ENCODE measurements at regions not wholly inside any gene's neighbourhood (a gene's known extent, or its start where the extent isn't known, plus 50 kb on each side); places are given as distances from the start of the nearest gene placed in this dataset.
A peak's percentile ranks its signal among the peaks of the same experiment; 100 is the strongest.

DNA sequence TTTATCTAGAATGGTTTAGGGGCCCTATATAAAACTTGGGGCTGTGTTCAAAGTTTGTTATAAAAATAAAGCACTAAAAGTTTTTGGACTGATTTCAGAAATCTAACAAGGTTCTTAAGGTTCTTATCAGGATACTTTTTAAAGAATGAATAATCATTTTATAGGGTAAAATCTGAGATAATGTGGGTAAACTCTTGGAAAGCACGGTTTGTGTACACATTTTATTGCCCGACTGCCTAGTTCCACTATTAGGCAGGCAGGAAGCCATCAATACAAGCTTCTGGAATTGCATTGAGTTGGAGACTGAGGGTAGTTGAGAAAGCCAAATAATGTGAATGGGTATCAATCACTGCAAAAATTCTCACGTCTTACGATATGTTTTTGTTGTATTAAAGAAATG, 331.0 kb upstream of the PITX2 start:
- TF ChIP-seq, protein P1, sequence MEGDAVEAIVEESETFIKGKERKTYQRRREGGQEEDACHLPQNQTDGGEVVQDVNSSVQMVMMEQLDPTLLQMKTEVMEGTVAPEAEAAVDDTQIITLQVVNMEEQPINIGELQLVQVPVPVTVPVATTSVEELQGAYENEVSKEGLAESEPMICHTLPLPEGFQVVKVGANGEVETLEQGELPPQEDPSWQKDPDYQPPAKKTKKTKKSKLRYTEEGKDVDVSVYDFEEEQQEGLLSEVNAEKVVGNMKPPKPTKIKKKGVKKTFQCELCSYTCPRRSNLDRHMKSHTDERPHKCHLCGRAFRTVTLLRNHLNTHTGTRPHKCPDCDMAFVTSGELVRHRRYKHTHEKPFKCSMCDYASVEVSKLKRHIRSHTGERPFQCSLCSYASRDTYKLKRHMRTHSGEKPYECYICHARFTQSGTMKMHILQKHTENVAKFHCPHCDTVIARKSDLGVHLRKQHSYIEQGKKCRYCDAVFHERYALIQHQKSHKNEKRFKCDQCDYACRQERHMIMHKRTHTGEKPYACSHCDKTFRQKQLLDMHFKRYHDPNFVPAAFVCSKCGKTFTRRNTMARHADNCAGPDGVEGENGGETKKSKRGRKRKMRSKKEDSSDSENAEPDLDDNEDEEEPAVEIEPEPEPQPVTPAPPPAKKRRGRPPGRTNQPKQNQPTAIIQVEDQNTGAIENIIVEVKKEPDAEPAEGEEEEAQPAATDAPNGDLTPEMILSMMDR (IDR thresholded peaks at IDR 0.05; ENCODE audit: insufficient read depth, missing control alignments), result no peak
- FAIRE-seq (no peak), DNase-seq (ENCODE audit: insufficient read length, low spot score) (no peak)

DNA sequence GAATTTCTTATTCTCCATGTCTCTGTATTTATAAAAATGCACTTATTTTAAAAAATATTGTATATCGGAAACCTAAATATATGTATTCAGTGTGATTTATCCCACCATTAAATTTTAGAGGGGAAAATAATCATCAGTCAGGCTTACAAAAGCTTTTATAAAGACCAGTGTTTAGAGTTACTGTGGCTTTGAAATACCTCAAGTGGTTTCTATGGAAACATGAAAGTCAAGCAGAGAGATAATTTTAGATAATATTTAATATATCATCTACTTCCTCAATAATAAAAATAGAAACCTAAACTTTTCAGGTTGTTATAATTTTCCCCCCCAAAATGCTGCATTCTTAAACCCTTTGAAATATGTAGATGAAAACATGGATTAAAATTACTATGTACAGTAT, 332.9 kb upstream of the PITX2 start:
- no peak for FAIRE-seq
- TF ChIP-seq, protein P1 (IDR thresholded peaks at IDR 0.05; ENCODE audit: insufficient read depth, missing control alignments), result no peak
- DNase-seq (ENCODE audit: insufficient read length, low spot score), result no peak

DNA sequence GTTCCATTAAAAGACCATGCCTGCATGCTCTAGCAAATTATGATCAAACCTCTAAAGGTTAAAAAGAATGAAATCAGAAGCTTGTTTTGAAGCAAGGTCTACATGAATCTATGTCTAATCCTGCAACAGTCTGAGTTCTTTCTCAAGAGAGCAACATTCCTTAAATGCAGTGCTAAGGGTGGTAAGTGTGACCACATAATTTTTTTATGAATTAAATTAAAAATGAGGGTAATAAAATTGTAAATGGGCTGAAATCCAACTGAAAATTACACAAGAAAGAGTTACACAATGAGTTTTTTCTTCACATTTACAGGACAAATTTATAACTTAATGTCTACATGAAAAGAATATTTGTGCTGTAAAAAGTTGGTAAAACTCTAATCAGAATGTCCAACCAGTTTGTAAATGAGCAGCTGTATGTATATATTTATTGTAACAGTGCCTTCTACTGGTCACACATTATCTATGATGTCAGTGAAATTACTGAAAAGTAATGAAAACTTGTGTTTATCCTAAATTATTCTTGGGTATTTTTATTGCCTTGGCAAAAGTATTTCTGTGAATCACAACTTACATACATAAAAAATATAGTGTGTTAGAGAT, 336.3 kb upstream of the PITX2 start:
- FAIRE-seq (no peak), DNase-seq (ENCODE audit: insufficient read length, low spot score) (no peak)
- TF ChIP-seq, protein P1 (IDR thresholded peaks at IDR 0.05; ENCODE audit: insufficient read depth, missing control alignments), result peak; percentile 64

DNA sequence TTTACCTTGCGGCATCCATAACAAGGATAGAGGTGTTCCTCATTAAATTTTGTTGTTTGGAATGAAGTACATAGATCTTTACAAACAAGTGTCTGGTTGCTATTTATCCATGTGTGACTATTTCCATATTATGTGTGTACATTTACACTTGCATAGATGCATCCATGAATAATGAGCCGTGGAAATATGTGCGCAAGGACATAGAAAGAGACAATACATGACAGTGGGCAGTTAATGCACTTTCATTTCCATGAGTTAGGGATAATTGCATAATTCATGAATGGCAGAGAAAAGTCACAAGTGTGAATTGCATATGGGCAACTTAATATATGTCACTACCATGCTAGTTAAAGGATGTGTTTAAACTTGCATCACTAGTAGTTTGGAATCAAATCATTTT, 338.2 kb upstream of the PITX2 start:
- FAIRE-seq (no peak), DNase-seq (ENCODE audit: insufficient read length, low spot score) (no peak)
- TF ChIP-seq, protein P1 (IDR thresholded peaks at IDR 0.05; ENCODE audit: insufficient read depth, missing control alignments), result no peak

DNA sequence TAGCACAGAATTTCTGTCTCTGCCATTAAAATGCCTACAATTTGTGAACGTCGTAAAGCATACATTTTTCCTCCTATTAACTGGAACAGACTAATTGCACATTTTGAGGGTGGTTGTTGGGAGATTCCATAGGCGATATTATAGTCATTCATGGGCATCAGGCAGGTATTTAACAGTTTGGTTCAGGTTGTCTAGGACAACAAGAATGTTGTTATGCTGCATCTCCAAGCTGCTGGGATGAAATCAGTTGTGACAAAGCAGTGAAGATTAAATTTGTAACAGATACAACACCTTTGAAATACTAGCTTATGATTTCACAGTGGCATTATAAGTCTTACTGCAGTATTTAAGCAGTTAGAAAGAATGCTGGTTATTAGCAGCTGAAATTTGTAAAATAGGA, 339.7 kb upstream of the PITX2 start:
- TF ChIP-seq, protein P1 (IDR thresholded peaks at IDR 0.05; ENCODE audit: insufficient read depth, missing control alignments), result no peak
- no peak for FAIRE-seq
- no peak for DNase-seq (ENCODE audit: insufficient read length, low spot score)

DNA sequence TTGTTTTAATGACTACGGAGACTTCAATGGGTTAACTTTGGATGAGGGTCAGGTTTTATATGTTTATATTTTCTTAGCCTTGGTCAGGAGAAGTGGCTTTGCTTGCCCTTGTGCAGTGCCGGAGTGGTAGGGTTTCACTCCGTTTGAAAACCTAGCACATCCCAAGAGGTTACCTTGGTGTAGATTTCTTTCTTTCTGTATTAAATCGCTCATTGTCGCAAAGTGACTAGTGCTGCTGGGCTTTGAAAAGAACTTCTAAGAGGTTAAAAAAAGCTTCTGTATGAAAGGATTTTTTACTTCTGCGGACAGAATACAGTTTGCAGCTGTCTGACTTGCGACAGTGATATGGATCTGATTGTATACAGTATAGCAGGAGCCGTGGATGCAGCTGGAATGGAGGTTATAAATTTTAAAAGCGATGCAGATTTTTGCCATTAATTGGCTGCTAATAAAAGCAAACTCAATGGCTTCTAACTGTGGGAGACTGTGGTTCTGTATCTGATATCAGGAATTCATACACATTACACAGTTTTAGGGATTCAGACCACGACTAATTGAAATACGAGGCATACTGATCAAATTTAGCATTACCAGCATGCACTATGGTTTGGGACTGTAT, 340.9 kb upstream of the PITX2 start:
- no peak for FAIRE-seq

DNA sequence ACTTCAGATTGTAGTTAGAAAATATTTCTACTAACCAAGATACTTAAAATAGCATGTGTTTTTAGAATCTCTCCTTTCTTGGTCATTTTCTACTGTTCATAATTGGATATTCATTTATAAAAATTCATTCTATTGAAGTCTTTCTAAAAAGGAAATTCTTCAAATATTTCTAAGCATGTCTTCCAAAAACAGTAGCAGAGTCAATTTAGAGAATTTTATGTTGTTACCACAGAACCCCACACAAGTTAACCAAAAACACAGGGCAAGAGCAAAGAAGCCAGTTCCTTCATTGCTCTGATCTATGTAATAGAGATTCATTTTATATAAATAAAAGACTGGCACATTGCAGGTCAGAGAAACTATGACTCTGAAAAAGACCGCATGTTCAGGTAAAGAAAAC, 345.1 kb upstream of the PITX2 start:
- TF ChIP-seq, protein P1 (IDR thresholded peaks at IDR 0.05; ENCODE audit: insufficient read depth, missing control alignments), result no peak
- FAIRE-seq, result no peak
- no peak for DNase-seq (ENCODE audit: insufficient read length, low spot score)

More for the DNA sequence above, 340.9 kb upstream of the PITX2 start:
- no peak for DNase-seq (ENCODE audit: insufficient read length, low spot score)
- TF ChIP-seq, protein P1 (IDR thresholded peaks at IDR 0.05; ENCODE audit: insufficient read depth, missing control alignments), result no peak
